ENCODE measurements at regions not wholly inside any gene's neighbourhood (a gene's known extent, or its start where the extent isn't known, plus 50 kb on each side); places are given as distances from the start of the nearest gene placed in this dataset.

- Histone ChIP-seq H4K20me1 (ENCODE audit: control insufficient read depth, insufficient read depth) (no peaks in the 10 kb centered on the region), H3K4me1 (ENCODE audit: control insufficient read depth, insufficient read depth, low read length) (no peaks in the 10 kb centered on the region), H3K36me3 (ENCODE audit: control insufficient read depth in 2 of 2, insufficient read depth in 2 of 2, low read length in 1 of 2) (no peaks in the 10 kb centered on the region), H3K9ac (ENCODE audit: control insufficient read depth, insufficient read depth, low read length) (no peak overlapping the region), H3K4me2 (ENCODE audit: control insufficient read depth, insufficient read depth) (no peak overlapping the region), H3K4me3 (no peak overlapping the region), H3K9me3 (replicated peaks; ENCODE audit: control insufficient read depth, insufficient read depth, low read length) (no peaks in the 10 kb centered on the region), H3K27me3 (replicated peaks in 1 of 2; ENCODE audit: control insufficient read depth in 2 of 2, insufficient read depth in 2 of 2, low read length in 1 of 2) (no peaks in the 10 kb centered on the region), H2AFZ (ENCODE audit: control insufficient read depth, low read depth, low read length) (no peak overlapping the region), H3K79me2 (ENCODE audit: control insufficient read depth, insufficient read depth, low read length) (no peaks in the 10 kb centered on the region), H3K27ac (ENCODE audit: control insufficient read depth, insufficient read depth) (no peak overlapping the region)
- DNase-seq (ENCODE audit: low read depth, low spot score) (no peak), FAIRE-seq (no peak), ATAC-seq (no peak)
- ChIA-PET POLR2A (no interaction called here), RAD21 (ENCODE audit: unreplicated experiment) (no interaction called here), SMC1A (ENCODE audit: uncharacterized antibody, unreplicated experiment) (no interaction called here), CTCF (no interaction called here)
- intact Hi-C loops (cut with micrococcal nuclease; ENCODE audit: unreplicated experiment), result no loop called here
- 0% methylated on average over 2 of the region's 2 CpGs for WGBS (ENCODE audit: insufficient coverage, insufficient replicate concordance, low lambda C conversion rate, missing lambda C conversion rate)
- BruUV-seq (replicated peaks), result no TSS peak
- TF ChIP-seq PBX3 (IDR thresholded peaks at IDR 0.05; ENCODE audit: insufficient replicate concordance, low read depth, low read length) (no peak), SMAD1 (IDR thresholded peaks at IDR 0.05; ENCODE audit: low read depth, partially characterized antibody) (no peak), MXI1 (IDR thresholded peaks at IDR 0.05; ENCODE audit: low read depth, low read length) (no peak), IRF5 (IDR thresholded peaks at IDR 0.05; ENCODE audit: borderline replicate concordance) (no peak), STAT1 (conservative IDR thresholded peaks at IDR 0.05) (no peak), WRNIP1 (IDR thresholded peaks at IDR 0.05; ENCODE audit: borderline replicate concordance, low read depth, low read length) (no peak), IKZF2 (IDR thresholded peaks at IDR 0.05) (no peak), HDGF (IDR thresholded peaks at IDR 0.05) (no peak), IRF4 (IDR thresholded peaks at IDR 0.05; ENCODE audit: low read depth, low read length) (no peak), ZNF24 (IDR thresholded peaks at IDR 0.05) (no peak), STAT3 (IDR thresholded peaks at IDR 0.05; ENCODE audit: low read depth, low read length) (no peak), TCF3 (IDR thresholded peaks at IDR 0.05; ENCODE audit: borderline replicate concordance, insufficient read depth, low read depth, low read length) (no peak), E4F1 (IDR thresholded peaks at IDR 0.05; ENCODE audit: borderline replicate concordance, partially characterized antibody) (no peak), SRF (IDR thresholded peaks at IDR 0.05; ENCODE audit: low read depth in 2 of 2, low read length in 2 of 2) (no peak), NKRF (conservative IDR thresholded peaks at IDR 0.05) (no peak), CHD1 (IDR thresholded peaks at IDR 0.05; ENCODE audit: low read depth, low read length) (no peak), ZNF217 (IDR thresholded peaks at IDR 0.05) (no peak), GABPA (IDR thresholded peaks at IDR 0.05; ENCODE audit: low read depth) (no peak), TCF12 (IDR thresholded peaks at IDR 0.05; ENCODE audit: low read depth, low read length) (no peak), CEBPB (IDR thresholded peaks at IDR 0.05; ENCODE audit: borderline replicate concordance in 1 of 2, low read depth in 2 of 2, low read length in 2 of 2) (no peak)
- in situ Hi-C loops (cut with MboI), result no loop called here
These were observed 675.0 kb upstream of the KIRREL3 start for GRCh38 chr11:127675581-127675980.

Data from GM12878 (cell line).